ENCODE measurements at regions not wholly inside any gene's neighbourhood (a gene's known extent, or its start where the extent isn't known, plus 50 kb on each side); places are given as distances from the start of the nearest gene placed in this dataset.
"Not testable (repeated sequence)": the region's sequence is repeated elsewhere in the genome, so short reads cannot be mapped to it uniquely, and the experiment has no call there.

GRCh38 chr7:70846208-70846607 lies 285.7 kb upstream of the GALNT17 start:
- no peak for DNase-seq (ENCODE audit: low spot score)

DNA sequence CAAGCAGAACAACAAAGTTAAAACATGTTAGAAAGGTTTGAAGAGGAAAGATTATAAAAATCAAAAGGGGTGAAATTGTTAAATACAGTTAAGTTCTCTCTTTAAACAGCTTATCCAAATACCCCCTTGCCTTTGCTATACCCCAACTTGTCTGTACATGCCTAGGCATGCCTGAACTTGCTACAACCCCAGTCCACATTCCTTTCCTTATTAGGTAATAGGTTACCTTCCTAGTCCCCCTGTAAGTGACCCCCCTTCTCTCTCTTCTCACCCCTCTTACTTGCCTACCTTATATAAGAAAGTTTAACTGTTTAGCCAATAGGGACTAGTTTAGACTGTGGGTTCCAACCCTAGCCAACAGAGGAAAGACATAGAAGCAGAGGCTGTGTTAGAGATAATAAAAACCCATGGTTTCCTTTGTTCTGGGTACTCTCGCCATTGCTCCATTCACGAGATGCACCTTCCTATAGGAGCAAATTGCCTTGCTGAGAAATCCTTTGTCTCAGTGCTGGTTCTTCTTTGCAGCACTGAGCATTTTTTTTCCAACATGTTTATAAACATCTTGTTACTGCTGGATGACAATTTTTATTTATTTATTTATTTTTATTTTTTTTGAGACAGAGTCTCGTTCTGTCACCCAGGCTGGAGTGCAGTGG lies 282.2 kb upstream of the GALNT17 start:
- DNase-seq (ENCODE audit: low spot score), result no peak

DNA sequence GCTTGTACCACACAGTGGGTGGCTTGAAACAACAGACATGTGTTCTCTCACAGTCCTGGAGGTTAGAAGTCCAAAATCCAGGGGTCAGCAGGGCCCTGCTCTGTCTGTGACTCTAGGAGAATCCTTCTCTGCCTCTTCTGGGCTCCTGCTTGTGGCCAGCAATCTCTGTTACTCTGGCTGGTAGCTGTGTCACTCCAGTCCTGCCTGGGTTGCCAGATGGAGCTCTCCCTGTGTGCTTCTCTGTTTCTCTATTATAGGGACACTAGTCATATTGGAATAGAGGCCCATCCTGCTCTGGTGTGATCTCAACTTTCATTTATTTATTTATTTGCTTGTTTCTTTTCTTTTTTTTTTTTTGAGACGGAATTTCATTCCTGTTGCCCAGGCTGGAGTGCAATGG lies 276.6 kb upstream of the GALNT17 start:
- DNase-seq (ENCODE audit: low spot score), result no peak

DNA sequence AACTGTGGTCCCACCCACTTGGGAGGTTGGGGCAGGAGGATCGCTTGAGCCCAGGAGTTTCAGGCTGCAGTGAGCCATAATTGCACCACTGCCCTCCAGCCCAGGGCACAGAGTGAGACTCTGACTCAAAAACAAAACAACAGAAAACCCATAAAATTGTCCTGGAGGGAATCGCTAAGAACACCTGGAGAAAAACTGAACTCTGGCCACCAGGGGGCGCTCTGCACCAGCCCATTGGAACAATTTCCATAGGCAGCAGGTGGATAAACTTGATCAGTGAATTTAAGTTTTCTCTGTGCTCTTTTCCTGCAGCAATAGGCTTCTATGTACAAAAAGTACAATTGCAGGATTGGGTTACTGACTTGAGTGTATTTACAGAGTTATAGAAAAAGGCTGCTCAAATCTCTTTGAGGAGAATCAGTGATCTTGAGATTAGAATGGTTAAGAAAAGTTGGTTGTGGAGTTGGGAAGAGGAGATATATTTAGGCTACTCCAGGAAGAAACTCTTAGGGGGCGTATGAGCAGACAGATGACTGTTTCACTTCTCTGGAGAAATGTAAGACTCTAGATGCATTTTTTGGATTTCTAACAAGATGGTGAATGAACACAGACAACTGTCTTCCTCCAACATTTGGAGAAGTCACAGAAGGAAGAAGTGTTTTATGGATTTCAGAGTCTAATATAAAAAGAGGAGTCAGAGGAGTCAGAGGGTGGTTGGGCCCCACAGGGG lies 274.9 kb upstream of the GALNT17 start:
- peak; percentile 61 for DNase-seq (ENCODE audit: low spot score)

DNA sequence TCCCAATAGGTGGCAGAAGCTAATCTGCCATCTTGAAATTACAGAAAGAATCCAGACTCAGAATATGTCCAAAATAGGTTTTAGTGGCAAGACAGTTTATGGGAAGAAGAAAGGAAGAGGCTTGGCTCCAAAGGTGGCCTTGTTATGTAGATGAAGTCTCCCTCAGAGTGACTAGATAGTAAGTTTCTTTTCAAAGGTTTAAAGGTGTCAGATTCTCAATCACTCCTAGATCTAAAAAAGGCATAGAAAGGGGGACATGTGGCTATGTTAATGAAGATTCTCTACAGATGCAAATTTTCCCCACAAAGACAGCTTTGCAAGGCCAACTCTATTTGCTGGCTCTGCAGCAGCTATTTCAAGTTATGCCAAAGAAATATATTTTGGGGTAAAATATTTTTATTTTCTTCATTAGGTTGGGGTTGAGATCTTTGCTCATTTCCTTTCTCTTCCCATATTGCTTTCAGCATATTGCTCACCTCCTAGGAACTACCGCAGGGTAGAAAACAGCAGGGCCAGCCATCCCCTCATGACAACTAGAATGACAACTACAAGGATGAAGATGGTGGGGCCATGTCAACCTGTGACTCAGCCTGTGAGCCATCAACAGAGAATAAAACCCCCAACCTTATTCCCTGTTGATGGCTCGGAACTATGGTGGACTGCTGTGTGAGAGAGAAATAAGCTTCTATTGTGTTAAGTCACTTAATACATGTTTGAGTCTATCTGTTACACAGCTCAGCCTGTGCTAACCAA lies 274.0 kb upstream of the GALNT17 start:
- DNase-seq (ENCODE audit: low spot score), result no peak

- DNase-seq (ENCODE audit: low spot score), result no peak
Measured at GRCh38 chr7:70867513-70867912, 264.4 kb upstream of the GALNT17 start.

- no peak for DNase-seq (ENCODE audit: low spot score)
Measured at GRCh38 chr7:70870349-70870748, 261.6 kb upstream of the GALNT17 start.

DNA sequence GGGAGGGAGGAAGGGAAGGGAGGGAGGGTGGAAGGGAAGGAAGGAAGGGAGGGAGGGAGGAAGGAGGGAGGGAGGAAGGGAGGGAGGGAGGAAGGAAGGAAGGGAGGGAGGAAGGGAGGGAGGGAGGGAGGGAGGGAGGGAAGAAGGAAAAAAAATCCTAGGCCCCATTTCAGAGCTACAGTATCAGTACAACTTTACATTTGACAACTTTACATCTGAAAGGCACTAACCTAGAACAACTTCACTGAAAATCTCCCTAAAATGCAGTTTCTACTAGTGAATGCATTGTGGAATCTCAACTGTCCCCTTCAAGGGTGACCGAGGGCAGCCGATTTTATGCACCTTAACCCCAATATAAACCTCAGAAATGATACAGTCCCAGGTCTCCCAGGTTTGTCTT lies 259.8 kb upstream of the GALNT17 start:
- DNase-seq (ENCODE audit: low spot score), result no peak

DNA sequence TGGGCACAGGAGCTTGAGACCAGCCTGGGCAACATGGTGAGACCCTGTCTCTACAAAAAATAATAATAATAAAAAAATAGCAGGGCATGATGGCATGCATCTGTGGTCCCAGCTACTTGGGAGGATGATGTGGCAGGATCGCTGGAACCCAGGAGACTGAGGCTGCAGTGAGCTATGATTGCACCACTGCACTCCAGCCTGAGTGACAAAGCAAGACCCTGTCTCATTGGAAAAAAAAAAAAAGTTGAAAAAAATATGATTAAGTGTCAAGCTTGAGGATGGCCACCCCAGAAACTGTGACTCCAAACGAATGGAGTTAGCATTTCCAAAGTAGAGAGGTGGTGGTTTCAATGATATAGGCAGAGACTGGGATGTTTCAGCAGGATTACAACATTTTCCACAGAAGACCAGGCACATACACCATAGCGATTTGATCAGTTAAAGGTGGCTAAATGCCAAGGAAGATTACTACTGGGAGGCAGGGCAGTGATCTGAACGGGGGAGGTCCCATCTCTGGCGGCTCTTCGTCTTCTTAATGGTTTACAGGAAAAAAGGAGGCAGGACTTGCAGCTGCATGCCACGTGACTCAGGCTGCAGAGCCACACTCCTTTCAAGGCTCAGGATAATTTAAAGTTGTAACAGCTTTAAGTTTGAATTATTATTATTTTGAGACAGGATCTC lies 250.6 kb upstream of the GALNT17 start:
- peak; percentile 58 for DNase-seq (ENCODE audit: low spot score)

- DNase-seq (ENCODE audit: low spot score), result no peak
Measured at GRCh38 chr7:70883750-70884439, 248.0 kb upstream of the GALNT17 start.

DNA sequence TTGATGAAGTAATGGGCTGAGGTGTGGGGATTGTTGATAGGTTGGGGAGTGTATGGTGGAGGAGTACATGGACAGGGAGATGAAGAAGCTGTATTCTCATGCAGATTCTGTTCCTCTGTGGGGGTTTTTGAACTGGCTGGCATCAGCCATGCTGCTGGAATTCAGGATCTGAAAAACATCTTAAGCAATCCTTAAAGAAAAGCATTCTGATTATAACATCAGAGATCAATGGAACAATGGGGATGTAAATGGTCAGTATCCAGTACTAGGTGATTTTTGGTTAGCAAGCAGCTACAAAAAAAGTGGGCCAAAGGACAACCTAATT lies 247.5 kb upstream of the GALNT17 start:
- DNase-seq (ENCODE audit: low spot score), result no peak

DNA sequence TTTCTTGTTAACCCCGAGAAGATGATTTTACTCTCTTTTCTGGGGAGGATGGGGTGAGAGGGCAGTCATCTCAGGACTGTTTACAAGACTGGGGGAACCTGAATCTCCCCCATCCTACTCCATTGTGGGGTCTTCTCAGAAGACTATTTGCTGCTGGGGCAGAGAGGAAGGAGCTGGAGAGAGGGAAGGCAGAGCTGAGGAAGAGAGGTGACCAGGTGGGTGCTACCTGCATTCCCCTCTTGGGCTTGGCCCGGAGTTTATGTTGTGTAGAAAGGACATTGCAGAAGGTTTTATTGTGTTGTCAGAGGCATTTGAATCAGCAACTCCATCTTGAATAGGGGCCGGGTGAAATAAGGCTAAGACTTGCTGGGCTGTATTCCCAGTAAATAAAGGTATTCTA lies 247.1 kb upstream of the GALNT17 start:
- no peak for DNase-seq (ENCODE audit: low spot score)

GRCh38 chr7:70886547-70886946 lies 245.4 kb upstream of the GALNT17 start:
- peak; percentile 14 for DNase-seq (ENCODE audit: low spot score)

- DNase-seq (ENCODE audit: low spot score), result no peak
Measured at GRCh38 chr7:70887186-70887585, 244.8 kb upstream of the GALNT17 start.

- no peak for DNase-seq (ENCODE audit: low spot score)
Measured at GRCh38 chr7:70890147-70890969, 241.6 kb upstream of the GALNT17 start.

GRCh38 chr7:70893422-70893821 lies 238.5 kb upstream of the GALNT17 start:
- DNase-seq (ENCODE audit: low spot score), result no peak

DNA sequence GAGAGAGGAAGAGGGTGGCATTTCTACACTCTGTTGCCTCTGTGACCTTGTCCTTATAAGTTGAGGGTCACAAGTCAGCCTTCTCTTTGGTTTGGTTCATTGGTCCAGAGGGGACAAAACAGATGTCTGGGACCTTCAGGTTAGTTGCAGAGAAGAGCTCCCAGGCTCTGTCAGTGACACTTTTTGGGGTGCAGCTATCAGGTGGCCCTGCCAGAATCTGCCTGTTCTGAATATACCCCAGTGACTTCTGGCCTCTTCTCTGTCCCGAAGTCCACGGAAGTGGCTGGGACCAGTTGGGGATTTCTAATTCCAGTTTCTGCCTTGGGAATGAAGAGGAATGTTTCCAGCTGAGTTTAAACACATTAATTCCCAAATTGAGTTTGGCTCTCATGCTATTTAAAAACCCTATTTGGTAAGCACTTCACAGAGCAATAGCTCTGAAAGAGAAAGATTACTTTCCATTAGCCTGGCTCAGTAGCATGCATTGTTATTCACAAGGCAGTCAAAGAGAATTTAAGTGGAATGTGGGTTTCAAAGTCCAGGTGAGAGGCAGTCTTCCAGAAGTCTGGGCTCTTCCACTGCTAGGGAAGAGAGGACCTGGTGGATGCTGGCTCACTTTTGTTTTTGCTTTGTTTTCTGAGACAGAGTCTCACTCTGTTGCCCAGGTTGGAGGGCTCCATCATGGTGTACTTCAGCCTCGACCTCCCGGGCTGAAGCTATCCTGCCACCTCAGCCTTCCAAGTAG lies 237.8 kb upstream of the GALNT17 start:
- no peak for DNase-seq (ENCODE audit: low spot score)

DNA sequence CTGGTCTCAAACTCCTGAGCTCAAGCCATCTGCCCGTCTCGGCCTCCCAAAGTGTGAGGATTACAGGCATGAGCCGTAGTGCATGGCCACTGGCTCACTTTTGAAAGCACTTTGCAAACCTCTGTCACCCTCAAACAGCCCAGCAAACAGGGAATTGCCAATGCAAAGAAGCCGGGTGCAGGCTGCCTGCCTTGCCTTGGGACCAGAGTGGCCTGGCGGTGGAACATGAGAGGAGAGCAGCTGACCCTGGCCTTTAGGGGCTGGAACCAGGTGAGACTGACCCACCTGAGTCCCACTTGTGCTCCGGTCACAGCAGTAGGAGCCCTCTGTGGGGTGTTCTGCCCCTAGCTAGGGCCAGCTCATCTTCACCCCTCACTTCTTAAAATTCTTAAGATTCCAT lies 237.1 kb upstream of the GALNT17 start:
- DNase-seq (ENCODE audit: low spot score), result no peak

DNA sequence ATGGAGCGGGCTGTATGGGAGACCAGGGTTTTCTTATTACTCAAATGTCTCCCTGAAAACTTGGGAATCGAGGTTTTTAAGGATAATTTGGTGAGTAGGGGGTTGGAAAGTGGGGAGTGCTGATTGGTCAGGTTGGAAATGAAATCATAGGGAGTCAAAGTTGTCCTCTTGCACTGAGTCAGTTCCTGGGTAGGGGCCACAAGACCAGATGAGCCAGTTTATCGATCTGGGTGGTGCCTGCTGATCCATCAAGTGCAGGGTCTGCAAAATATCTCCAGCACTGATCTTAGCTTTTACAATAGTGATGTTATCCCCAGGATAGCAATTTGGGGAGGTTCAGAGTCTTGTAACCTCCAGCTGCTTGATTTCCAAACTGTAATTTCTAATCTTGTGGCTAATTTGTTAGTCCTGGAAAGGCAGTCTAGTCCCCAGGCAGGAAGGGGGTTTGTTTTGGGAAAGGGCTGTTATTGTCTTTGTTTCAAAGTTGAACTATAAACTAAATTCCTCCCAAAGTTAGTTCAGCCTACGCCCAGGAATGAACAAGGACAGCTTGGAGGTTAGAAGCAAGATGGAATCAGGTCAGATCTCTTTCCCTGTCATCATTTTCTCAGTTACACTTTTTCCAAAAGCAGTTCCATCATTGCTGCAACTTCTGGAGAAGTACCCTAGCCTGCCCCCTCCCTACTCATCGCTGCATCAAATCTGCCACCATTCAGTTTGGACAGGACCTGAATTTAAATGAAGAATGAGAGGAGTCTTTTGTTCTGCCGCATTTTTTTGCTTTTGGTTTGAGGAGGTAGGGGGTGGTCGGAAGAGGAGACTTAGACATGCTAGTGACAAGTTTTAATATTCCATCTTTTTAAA lies 236.4 kb upstream of the GALNT17 start:
- DNase-seq (ENCODE audit: low spot score), result not testable (repeated sequence)

Data from umbilical cord (tissue), 1 donor.